GM12864 (cell line): ENCODE measurements at regions not wholly inside any gene's neighbourhood (a gene's known extent, or its start where the extent isn't known, plus 50 kb on each side); places are given as distances from the start of the nearest gene placed in this dataset.

Experiments
- DNase-seq: peaks from one replicate; pipeline ENCODE4 v3.0.0-alpha.2; 2011; ENCODE audit warnings: low read depth
- H3K4me3 ChIP-seq: 2 replicates; pipeline ENCODE4 v1.5.1; 2011; ENCODE audit warnings: mild to moderate bottlenecking, low read depth, low read length, control low read depth
- CTCF ChIP-seq: IDR thresholded peaks from 2 replicates; pipeline ENCODE4 v1.5.1; 2011; ENCODE audit warnings: low read depth, mild to moderate bottlenecking, moderate library complexity, low read length, control low read depth, inconsistent platforms; ENCODE audit errors: missing control alignments

- H3K4me3 ChIP-seq = no peak overlapping the region
- TF ChIP-seq CTCF = no peak
These were observed 104.6 kb upstream of the HSD17B12 start for GRCh38 chr11:43575913-43576310.

GRCh38 chr11:43576320-43576802 lies 104.2 kb upstream of the HSD17B12 start:
- DNase-seq = no peak
- no peak for TF ChIP-seq CTCF
- no peak overlapping the region for H3K4me3 ChIP-seq

More at GRCh38 chr11:43575913-43576310, 104.6 kb upstream of the HSD17B12 start:
- DNase-seq = no peak

- no peak overlapping the region for H3K4me3 ChIP-seq
- no peak for DNase-seq
- peak; percentile 24 for TF ChIP-seq CTCF
These were observed 103.6 kb upstream of the HSD17B12 start for GRCh38 chr11:43576803-43577521.

GRCh38 chr11:43577566-43578264 lies 102.8 kb upstream of the HSD17B12 start:
- DNase-seq = no peak
- no peak for TF ChIP-seq CTCF
- H3K4me3 ChIP-seq = no peak overlapping the region

GRCh38 chr11:43578346-43579170 lies 102.0 kb upstream of the HSD17B12 start:
- DNase-seq = no peak
- no peak overlapping the region for H3K4me3 ChIP-seq
- no peak for TF ChIP-seq CTCF

- DNase-seq = no peak
These were observed 101.2 kb upstream of the HSD17B12 start for GRCh38 chr11:43579171-43579918.

More at GRCh38 chr11:43579171-43579918, 101.2 kb upstream of the HSD17B12 start:
- peak overlapping the region; percentile 41 for H3K4me3 ChIP-seq
- peak; percentile 46 for TF ChIP-seq CTCF
